ENCODE measurements at regions not wholly inside any gene's neighbourhood (a gene's known extent, or its start where the extent isn't known, plus 50 kb on each side); places are given as distances from the start of the nearest gene placed in this dataset.

DNA sequence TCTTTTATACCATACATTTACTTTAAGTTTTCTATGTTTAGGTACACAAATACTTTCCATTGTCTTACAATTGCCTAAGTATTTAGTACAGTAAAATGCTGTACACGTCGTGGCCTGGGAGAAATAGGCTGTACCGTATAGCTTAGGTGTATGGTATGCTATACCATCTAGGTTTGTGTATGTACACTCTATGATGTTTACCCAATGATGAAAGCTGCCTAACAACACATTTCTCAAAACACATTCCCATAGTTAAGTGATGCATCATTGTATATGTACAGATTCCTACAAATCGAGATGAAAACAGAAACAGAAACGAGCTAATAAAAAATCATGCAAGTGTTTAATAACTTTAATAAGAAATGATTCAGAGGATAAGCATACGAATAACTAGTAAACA, 51.6 kb downstream of the SPANXA2 start:
- no peak for DNase-seq (ENCODE audit: low read depth)

DNA sequence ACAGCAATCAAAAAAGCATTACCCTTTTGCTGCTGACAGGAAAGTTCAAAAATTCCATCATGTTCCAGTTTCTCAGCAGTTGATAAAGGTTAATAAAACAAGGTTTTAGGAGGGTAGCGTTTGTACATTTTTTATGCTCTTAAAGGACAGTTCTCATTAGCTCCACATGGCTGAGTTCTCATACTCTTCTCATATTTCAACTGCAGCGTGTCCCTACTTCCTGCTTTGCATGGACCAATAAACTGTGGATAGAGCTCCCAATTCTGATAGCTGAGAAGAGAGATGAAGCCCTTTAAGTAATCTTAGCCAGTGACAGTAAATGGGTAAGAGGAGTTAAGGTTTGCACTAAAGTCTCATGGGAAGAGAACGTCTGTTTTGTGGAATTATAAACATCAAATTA, 53.5 kb downstream of the SPANXA2 start:
- DNase-seq (ENCODE audit: low read depth), result peak; percentile 2

Measured in Daoy (cell line).